NB4 (cell line): ENCODE measurements at regions not wholly inside any gene's neighbourhood (a gene's known extent, or its start where the extent isn't known, plus 50 kb on each side); places are given as distances from the start of the nearest gene placed in this dataset.
"Not testable (repeated sequence)": the region's sequence is repeated elsewhere in the genome, so short reads cannot be mapped to it uniquely, and the experiment has no call there.

Experiments used
- DNase-seq: peaks from one replicate; pipeline ENCODE4 v3.0.0; 2010; ENCODE audit warnings: low read depth
- H3K4me3 ChIP-seq: one replicate; pipeline ENCODE4 v1.5.1; 2011; ENCODE audit warnings: mild to moderate bottlenecking, low read depth, low read length, moderate library complexity
- CTCF ChIP-seq: IDR thresholded peaks from one replicate; pipeline ENCODE4 v1.5.1; 2012; ENCODE audit warnings: low read depth, low read length
- MAX ChIP-seq: IDR thresholded peaks from 2 replicates; pipeline ENCODE4 v1.6.1; 2011; ENCODE audit warnings: low read depth, low read length
- MYC ChIP-seq: IDR thresholded peaks from 2 replicates; pipeline ENCODE4 v1.6.1; 2011; ENCODE audit warnings: low read depth, low read length
- POLR2A ChIP-seq: IDR thresholded peaks from 2 replicates; pipeline ENCODE4 v1.6.1; 2011; ENCODE audit warnings: mild to moderate bottlenecking; ENCODE audit not compliant: insufficient read length; ENCODE audit errors: extremely low read depth

- no peak overlapping the region for H3K4me3 ChIP-seq
- no peak for DNase-seq
- TF ChIP-seq POLR2A (no peak), MYC (no peak), MAX (no peak), CTCF (no peak)
Measured at GRCh38 chr4:158958489-158959270, 144.2 kb upstream of the RAPGEF2 start.

- no peak overlapping the region for H3K4me3 ChIP-seq
- DNase-seq: no peak
- TF ChIP-seq POLR2A: no peak
- no peak for TF ChIP-seq CTCF
- no peak for TF ChIP-seq MYC
- no peak for TF ChIP-seq MAX
Measured at GRCh38 chr4:158962393-158962792, 140.5 kb upstream of the RAPGEF2 start.

GRCh38 chr4:158963282-158963681 is 139.6 kb upstream of the RAPGEF2 start:
- not testable (repeated sequence) for H3K4me3 ChIP-seq, DNase-seq

- TF ChIP-seq MAX (no peak), POLR2A (no peak), MYC (no peak), CTCF (no peak)
- no peak overlapping the region for H3K4me3 ChIP-seq
- DNase-seq: no peak
Measured at GRCh38 chr4:158964114-158964727, 138.7 kb upstream of the RAPGEF2 start.

- DNase-seq: no peak
- H3K4me3 ChIP-seq: no peak overlapping the region
- TF ChIP-seq CTCF (no peak), MYC (no peak), MAX (no peak), POLR2A (no peak)
Measured at GRCh38 chr4:158964728-158965124, 138.2 kb upstream of the RAPGEF2 start.

GRCh38 chr4:158965226-158965625 is 137.7 kb upstream of the RAPGEF2 start:
- TF ChIP-seq MAX (no peak), MYC (no peak), CTCF (no peak), POLR2A (no peak)
- no peak overlapping the region for H3K4me3 ChIP-seq
- DNase-seq: no peak
